ENCODE measurements at regions not wholly inside any gene's neighbourhood (a gene's known extent, or its start where the extent isn't known, plus 50 kb on each side); places are given as distances from the start of the nearest gene placed in this dataset.

DNA sequence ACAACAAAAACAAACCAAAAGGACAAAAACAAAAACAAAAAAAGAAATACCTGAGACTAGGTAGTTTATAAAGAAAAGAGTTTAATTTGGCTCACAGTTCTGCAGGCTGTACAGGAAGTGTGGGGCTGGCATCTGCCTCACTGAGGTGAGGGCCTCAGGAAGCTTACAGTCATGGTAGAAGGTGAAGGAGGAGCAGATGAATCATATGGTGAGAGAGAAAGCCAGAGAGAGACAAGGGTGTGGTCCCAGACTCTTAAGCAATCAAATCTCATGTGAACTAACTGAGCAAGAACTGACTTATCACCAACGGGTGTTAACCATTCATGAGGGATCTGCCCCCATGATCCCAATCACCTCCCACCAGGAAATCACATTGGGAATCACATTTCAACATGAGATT lies 58.8 kb upstream of the ZBED5 start:
- Histone ChIP-seq H2AFZ (ENCODE audit: low read depth, low read length, poor library complexity, severe bottlenecking) (no peak overlapping the region), H3K4me3 (replicated peaks in 1 of 2; ENCODE audit: low read depth in 1 of 2, low read length in 2 of 2) (no peak overlapping the region), H3K9me2 (ENCODE audit: insufficient read depth) (no peaks in the 10 kb centered on the region), H3K4me2 (ENCODE audit: low read length) (no peak overlapping the region), H3K4me1 (ENCODE audit: control insufficient read depth in 1 of 2, insufficient read depth in 2 of 2, low read length in 2 of 2) (no peaks in the 10 kb centered on the region), H3K9me3 (ENCODE audit: control insufficient read depth in 1 of 2, insufficient read depth in 1 of 2, low read depth in 1 of 2, low read length in 2 of 2) (peaks cover 5 to 7% of the 10 kb centered on the region in 2 experiments; a peak in 2 of 4 replicates), H3K79me2 (ENCODE audit: insufficient read depth, low read length) (no peaks in the 10 kb centered on the region), H3K27me3 (ENCODE audit: insufficient read depth, low read length) (no peaks in the 10 kb centered on the region), H3K36me3 (ENCODE audit: control insufficient read depth in 1 of 2, insufficient read depth in 2 of 2, low read length in 2 of 2) (no peaks in the 10 kb centered on the region; a peak in 1 of 4 replicates), H3K27ac (ENCODE audit: low read depth, low read length) (no peak overlapping the region), H3K9ac (ENCODE audit: low read length) (no peak overlapping the region), H4K20me1 (ENCODE audit: insufficient read depth) (no peaks in the 10 kb centered on the region)
- intact Hi-C loops (cut with micrococcal nuclease) = no loop called here
- ATAC-seq = no peak
- no TSS peak for BruUV-seq (replicated peaks)
- ChIA-PET RAD21 (ENCODE audit: low non-redundant PET in 1 of 2, low total read pairs in 2 of 2, uncharacterized antibody in 2 of 2, unreplicated experiment in 2 of 2) (no interaction called here), POLR2A (no interaction called here), CTCF (interaction anchor here (1.6 kb wide), 1 partner anchor 18 kb away, joined by 6 read pairs; no protein-coding TSS in a partner anchor)
- TF ChIP-seq POLR2A (IDR thresholded peaks at IDR 0.05; ENCODE audit: borderline replicate concordance, extremely low read depth, insufficient read depth, insufficient read length) = no peak
- no peak for TF ChIP-seq JUND (IDR thresholded peaks at IDR 0.05)
- TF ChIP-seq, protein P1, sequence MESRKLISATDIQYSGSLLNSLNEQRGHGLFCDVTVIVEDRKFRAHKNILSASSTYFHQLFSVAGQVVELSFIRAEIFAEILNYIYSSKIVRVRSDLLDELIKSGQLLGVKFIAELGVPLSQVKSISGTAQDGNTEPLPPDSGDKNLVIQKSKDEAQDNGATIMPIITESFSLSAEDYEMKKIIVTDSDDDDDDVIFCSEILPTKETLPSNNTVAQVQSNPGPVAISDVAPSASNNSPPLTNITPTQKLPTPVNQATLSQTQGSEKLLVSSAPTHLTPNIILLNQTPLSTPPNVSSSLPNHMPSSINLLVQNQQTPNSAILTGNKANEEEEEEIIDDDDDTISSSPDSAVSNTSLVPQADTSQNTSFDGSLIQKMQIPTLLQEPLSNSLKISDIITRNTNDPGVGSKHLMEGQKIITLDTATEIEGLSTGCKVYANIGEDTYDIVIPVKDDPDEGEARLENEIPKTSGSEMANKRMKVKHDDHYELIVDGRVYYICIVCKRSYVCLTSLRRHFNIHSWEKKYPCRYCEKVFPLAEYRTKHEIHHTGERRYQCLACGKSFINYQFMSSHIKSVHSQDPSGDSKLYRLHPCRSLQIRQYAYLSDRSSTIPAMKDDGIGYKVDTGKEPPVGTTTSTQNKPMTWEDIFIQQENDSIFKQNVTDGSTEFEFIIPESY (IDR thresholded peaks at IDR 0.05; ENCODE audit: extremely low read depth, insufficient replicate concordance, low read length) = no peak
- no peak for TF ChIP-seq EZH2phosphoT487 (IDR thresholded peaks at IDR 0.05; ENCODE audit: borderline replicate concordance)
- no peak for TF ChIP-seq RAD21 (IDR thresholded peaks at IDR 0.05; ENCODE audit: low read depth)
- no peak for TF ChIP-seq ZNF274 (IDR thresholded peaks at IDR 0.05; ENCODE audit: low read depth, low read length)
- no peak for TF ChIP-seq FOSL1 (IDR thresholded peaks at IDR 0.05; ENCODE audit: low read depth)
- TF ChIP-seq CEBPB (IDR thresholded peaks at IDR 0.05; ENCODE audit: low read depth) = no peak
- TF ChIP-seq TCF7L2 (IDR thresholded peaks at IDR 0.05; ENCODE audit: borderline replicate concordance, extremely low read depth, insufficient read depth, insufficient read length) = no peak
- no peak for TF ChIP-seq SIN3A (IDR thresholded peaks at IDR 0.05; ENCODE audit: low read depth)
- no peak for TF ChIP-seq SRF (IDR thresholded peaks at IDR 0.05; ENCODE audit: low read depth)
- TF ChIP-seq, protein P2, sequence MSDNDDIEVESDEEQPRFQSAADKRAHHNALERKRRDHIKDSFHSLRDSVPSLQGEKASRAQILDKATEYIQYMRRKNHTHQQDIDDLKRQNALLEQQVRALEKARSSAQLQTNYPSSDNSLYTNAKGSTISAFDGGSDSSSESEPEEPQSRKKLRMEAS (IDR thresholded peaks at IDR 0.05) = no peak
- DNase-seq (ENCODE audit: low read depth, low spot score) = no peak

All from HCT116 (cell line).